Lower leg skin (tissue), 3 donors: ENCODE measurements at regions not wholly inside any gene's neighbourhood (a gene's known extent, or its start where the extent isn't known, plus 50 kb on each side); places are given as distances from the start of the nearest gene placed in this dataset.

Experiments
- POLR2A ChIP-seq, 2 donors: fragments of 450-650 bp; IDR thresholded peaks; one replicate each; pipeline ENCODE4 v1.6.1; 2016 to 2017; ENCODE audit warnings: antibody characterized with exemption in 2 of 2, mild to moderate bottlenecking in 1 of 2, moderate library complexity in 1 of 2
- TF ChIP-seq, protein P1 (sequence below), 3 donors: fragments of 450-650 bp; IDR thresholded peaks; one replicate each; pipeline ENCODE4 v1.5.1; 2016; ENCODE audit warnings: antibody characterized with exemption in 3 of 3, mild to moderate bottlenecking in 3 of 3, moderate library complexity in 2 of 3

DNA sequence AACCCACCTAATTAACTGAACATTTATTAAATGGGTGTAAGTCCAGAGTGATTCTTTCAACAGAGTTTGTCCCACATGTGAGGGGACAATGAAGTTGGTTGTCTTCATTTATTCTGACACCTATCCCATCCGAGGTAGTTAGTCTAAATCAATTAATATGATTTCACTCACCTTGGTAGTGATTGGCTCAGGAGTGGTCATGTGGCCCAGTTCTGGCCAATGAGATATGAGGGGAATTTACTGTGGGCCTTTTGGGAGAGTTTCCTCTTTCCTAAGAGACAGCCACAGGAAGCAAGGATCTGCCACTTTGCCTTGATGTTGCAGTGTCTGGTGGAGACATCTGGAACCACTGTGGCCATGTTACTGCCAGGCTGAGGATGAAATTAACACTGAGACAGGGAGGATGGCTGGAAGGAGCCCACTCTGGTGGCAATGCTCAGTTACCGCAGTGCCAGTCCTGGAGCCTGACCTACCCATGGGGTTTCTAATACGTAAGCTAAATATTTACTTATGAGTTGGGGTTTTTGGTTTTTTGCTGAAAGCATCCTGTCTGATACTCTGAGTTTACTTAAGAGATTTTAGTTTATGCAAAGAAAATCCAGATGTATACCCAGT, 118.6 kb downstream of the FGF18 start:
- TF ChIP-seq POLR2A (IDR thresholded peaks at IDR 0.05): no peak
- TF ChIP-seq, protein P1, sequence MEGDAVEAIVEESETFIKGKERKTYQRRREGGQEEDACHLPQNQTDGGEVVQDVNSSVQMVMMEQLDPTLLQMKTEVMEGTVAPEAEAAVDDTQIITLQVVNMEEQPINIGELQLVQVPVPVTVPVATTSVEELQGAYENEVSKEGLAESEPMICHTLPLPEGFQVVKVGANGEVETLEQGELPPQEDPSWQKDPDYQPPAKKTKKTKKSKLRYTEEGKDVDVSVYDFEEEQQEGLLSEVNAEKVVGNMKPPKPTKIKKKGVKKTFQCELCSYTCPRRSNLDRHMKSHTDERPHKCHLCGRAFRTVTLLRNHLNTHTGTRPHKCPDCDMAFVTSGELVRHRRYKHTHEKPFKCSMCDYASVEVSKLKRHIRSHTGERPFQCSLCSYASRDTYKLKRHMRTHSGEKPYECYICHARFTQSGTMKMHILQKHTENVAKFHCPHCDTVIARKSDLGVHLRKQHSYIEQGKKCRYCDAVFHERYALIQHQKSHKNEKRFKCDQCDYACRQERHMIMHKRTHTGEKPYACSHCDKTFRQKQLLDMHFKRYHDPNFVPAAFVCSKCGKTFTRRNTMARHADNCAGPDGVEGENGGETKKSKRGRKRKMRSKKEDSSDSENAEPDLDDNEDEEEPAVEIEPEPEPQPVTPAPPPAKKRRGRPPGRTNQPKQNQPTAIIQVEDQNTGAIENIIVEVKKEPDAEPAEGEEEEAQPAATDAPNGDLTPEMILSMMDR (IDR thresholded peaks at IDR 0.05): no peak
